GM18502 (cell line): ENCODE measurements at regions not wholly inside any gene's neighbourhood (a gene's known extent, or its start where the extent isn't known, plus 50 kb on each side); places are given as distances from the start of the nearest gene placed in this dataset.

Source experiments
- ATAC-seq: cut with Tn5 transposase; IDR thresholded peaks from one replicate; pipeline ENCODE4 v1.9.1; 2021; ENCODE audit warnings: mild to moderate bottlenecking; ENCODE audit not compliant: unreplicated experiment, poor library complexity

DNA sequence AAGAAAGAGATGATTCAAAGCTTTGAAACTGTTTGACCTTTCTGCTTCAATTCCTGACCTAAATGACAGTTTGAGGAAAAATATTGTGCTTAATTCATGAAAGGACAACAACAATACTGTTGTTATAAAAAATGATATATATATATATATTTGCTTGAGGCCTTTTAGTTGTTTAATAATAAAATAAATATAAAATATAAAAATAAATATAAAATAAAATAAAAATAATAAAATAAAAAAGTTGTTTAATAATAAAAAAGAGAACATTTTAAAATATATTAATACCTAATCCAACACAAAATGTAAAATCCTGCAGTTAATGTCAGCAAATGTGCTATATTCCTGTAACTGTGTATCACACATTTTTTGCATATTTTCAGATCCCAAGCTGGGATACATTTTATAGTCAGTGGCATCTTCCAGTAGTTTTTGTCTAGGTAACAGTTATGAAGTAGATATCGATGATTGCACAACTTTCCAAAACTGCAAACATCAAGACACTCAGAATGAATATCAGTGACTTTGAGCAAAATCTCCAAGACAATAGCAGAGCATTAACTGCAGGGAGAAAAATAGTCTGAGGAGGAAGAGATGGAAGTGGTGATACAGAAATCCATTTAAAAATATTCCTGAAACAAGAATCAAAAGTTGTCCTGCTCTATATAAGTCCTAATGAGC is 375.5 kb upstream of the KLHL1 start:
- no peak for ATAC-seq

DNA sequence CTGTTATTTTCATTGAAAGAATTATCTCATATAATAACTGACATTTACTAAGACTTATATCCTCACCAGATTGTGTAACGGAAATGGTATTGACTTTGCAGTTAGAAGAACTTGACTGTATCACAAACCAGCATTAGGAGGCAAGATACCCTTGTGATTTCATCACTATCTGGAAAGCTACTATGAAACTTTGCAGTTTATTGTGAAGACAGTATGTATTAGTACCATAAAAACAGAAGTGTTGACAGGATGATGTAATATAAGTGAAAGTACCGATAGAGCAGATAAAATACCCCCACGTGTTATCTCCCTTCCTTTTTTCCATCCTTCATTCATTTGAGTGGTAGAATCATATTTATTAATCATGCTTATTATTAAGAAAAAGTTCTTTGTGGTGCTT is 365.7 kb upstream of the KLHL1 start:
- ATAC-seq = no peak

DNA sequence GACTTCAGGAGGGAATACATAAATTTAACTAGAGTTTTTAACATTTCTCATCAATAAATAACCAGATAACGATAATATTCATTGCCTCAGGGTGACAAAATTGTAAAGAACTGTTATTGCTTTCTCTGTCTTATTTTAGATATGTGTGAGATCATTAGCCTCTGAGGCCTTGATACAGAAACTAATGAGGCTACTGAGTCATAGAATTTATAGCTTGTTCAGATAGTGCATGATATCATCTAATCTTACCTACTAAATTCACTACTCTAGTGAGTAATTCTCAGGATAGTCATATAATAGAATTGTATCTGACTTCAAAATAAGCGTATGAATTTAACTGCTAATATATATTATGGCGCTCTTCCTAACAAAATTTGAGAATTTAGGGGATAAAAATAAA is 360.8 kb upstream of the KLHL1 start:
- no peak for ATAC-seq

DNA sequence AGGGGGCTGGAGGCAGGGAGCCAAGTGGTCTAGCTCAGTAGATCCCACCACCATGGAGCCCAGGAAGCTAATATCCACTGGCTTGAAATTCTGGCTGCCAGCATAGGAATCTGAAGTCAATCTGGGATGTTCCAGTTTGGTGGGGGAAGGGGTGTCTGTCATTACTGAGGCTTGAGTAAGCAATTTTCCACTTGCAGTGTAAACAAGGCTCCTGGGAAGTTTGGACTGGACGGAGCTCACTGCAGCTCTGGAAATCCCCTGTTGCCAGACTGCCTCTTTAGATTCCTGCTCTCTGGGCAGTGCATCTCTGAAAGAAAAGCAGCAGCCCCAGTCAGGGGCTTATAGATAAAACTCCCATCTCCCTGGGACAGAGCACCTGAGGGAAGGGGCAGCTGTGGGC is 349.2 kb upstream of the KLHL1 start:
- ATAC-seq = no peak

DNA sequence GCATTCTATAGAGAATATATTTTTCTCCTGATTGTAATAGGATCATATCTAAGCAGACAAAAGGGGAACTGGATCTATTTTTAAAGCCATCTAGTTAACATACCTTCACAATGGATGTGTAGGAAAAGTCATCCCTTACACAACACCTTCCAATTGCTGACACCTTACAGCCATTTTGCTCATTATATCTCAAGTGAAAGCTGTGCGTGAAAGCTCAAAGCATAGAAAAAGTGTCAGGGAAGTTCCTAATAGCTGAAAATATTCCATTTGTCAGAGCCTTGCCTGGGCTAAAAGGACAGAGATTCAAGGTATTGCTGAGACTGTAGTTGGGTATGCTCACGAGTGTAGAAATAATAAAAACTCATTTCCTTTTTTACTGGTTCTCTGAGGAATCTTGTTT is 340.6 kb upstream of the KLHL1 start:
- no peak for ATAC-seq

DNA sequence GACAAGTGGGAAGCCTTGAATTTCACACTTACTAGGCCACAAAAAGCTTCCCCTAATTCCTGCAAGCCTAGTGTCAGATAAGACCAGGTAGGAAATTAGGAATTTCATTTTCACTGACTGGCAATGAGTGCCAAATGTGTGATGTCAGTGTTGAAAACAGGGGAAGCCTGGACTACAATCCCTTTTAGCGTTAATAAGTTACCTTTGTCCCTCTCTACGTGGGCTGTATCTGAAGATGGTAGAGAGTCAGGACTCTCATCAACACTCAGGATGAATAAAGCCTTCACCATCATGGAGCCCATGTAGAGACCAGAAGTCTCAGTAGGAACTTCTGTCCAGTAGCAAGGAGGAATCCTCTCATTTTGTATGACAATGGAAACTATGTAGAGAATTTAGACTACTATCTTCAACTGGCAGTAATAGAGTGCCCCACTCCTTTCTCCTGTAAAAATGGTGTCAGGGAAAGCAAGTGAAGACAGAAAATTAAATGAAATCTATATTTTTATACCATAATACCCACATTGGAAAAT is 324.1 kb upstream of the KLHL1 start:
- no peak for ATAC-seq

DNA sequence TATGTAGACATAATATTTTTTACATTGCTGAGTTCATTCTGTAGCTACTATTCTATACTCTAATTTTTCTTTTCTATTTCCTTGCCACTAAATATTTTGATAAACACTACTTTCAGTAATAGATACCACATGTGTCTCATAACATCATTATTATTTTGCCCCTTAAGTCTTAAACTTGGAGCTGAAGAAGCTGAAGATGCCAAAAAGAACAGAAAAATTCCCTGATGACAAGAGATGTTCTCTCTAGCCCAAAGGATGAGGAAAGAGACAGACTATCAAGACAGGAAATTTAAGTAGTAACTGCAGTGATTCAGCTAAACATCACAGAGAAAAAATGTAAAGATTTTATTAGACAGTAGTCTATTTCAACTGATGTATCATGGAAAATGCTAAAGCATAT is 322.0 kb upstream of the KLHL1 start:
- ATAC-seq = no peak

DNA sequence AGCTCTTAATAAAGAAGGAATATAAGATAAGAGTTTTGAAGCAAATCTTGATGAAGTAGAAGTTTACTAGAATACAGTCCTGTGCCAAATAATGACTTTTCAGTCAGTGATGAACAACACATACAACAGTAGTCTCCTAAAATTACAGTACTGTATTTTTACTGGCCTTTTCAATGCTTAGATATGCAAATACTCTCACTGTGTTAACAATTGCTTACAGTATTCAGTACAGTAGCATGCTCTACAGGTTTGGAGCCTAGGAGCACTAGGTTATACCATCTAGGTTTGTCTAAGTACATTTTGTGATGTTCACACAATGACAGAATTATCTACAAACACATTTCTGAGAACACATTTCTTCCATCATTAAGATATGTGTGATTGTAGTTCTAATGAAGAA is 316.7 kb upstream of the KLHL1 start:
- ATAC-seq = no peak

DNA sequence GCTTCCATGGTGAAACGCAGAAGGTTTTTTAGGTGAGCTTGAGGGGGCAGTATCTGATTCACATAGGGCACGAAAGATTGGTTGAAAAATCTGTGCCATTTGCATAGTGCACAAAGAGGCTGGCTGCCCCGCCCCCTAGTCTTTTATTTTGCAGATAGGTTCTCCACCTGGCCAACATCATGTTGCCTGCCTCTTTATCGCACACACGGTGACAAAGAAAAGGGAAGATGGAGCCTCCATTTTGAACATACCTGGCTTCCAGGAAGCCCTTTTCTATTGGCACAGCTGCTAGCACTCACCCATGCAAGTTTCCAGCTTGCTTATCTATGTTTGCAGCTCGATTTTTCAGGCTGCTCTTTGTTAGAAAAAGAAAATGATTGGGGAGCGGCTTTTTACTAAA is 316.2 kb upstream of the KLHL1 start:
- no peak for ATAC-seq

DNA sequence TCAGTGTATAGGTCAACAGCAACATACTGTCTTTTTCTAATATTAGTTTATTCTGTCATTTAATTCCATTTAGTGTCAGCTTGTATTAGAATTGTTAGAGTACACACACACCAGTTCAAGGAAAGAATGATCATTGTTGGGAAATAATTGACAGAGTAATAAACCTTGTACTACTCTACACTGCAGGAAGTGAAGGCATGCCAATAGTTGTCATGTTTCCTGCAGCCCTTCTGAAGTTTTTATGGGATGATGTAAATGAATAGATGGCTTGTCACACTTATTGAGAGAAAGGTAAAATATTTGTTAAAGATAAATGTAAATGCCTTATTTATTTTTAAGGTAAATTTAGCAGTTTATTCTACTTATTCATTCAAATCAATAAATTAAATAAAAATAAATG is 306.9 kb upstream of the KLHL1 start:
- no peak for ATAC-seq

DNA sequence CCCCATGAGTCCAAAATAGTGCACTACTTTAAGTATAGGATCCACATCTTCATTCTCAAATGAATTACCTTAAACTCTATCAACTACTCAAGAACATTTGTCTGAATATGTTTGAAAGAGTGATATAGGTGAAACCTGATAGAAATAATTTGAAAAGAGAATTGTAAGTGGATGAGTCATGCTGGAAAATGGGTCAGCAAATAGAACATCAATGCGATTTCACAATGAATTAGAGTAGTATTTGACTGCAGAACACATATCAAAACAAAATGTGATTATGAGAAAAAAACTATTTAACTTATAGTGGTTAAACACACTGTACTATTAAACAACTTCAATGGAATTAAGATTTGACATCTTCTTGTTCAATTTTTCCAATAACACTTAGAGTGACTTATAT is 300.6 kb upstream of the KLHL1 start:
- ATAC-seq = no peak

DNA sequence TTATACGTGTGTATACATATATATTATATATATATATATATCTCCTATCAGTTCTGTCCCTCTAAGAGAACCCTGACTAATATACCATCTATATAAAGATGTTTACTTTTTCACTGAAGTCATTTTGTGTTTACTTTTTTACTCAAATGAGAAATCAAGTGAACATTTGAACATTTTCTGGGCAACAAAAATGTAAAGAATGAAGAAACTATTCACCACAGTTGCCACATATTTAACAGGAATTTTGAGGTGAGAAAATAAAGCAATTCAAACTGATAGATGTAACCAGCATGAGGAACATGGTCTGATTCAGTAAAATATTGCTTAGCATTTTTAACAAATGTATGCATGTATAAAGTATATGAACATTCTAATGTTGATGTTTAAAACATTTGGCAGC is 299.2 kb upstream of the KLHL1 start:
- ATAC-seq = no peak

DNA sequence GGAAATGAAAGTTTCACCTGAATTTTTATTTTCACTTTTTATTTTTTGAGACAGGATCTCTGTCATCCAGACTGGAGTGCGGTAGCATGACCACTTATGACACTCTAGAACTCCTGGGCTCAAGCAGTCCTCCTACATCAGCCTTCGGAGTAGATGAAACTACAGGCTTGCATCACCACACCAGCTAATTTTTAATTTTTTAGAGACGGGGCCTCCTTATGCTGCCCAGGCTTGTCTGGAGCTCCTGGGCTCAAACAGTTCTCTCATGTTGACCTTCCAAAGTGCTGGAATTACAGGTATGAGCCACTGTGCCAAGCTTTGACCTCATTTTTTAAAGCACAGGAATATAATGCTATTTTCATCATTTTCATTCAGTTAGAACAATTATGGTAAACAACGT is 297.0 kb upstream of the KLHL1 start:
- no peak for ATAC-seq

DNA sequence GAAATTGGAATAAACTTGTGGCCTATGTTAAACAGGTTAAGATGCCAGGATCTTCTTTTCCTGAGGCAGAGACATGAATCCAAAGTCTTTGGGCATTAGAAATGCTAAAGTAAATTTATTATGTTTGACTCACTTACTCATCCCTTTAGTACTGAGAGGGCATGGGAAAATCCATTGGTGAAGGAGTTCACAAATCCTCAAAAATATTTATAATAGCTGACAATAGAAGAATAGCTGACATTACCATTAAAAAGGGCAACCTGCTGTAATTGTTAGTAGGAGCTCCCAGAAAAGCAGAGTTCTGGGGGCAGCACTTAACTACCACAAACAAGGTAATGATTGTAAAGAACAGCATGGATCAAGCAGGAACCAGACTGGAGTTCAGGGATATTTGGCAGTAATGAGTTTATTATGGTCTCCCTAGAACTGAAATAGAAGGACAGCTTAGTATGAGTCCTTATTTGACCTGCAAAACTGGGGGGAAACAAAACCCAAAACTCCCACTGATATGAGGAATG is 285.8 kb upstream of the KLHL1 start:
- ATAC-seq = no peak

DNA sequence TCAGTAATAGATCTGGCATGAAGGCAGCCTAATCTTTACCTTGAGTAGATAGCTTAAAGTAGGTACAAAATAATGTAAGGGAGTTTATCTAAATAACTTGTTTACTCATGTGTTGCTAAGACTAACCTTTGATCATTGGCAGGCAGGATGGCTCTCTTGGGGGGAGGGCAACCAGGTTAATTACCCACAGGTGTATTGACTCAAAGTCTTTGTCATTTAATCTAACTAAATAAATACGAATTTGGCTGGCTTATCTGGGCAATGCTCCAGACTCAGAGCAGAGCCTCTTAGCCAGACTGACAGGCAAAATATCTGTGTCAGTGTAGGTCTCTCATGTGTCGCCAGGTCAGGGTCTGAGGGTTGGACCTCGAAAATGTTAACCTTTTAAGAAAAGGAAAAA is 283.4 kb upstream of the KLHL1 start:
- no peak for ATAC-seq

DNA sequence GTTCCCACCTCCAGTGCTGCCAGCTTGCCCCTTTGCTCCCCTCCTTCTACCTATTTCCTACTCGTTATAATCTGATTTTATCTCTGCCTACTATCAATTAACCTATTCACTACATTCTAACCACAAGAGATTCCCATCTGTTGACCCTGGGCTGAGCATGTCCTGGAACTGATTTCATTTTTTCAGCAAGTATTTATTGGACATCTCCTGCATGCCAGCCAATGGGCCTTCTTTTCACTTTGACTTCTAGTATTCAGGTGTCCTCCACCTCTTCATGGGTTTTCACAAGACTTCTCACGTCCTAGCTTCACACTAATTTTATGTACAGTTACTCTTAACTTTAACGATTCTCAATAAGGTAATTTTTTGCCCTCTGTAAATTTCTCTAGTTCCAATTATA is 282.7 kb upstream of the KLHL1 start:
- ATAC-seq = no peak

DNA sequence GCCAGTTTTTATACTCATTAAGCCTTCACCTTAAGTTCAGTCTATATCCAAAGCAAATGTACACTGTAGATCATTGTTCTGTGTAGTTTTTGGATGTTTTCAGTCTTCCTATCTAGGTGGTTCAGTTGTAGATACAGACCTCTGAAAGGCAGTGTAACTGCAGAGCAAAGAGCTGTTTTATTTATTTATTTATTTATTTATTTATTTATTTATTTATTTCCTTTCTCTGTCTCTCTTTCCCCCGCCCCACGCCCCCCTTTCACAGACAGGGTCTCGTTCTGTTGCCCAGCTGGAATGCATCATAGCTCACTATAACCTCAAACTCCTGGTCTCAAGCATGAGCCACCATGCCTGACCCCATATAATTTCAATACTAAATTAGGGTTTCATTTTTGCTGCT is 281.8 kb upstream of the KLHL1 start:
- ATAC-seq = no peak

DNA sequence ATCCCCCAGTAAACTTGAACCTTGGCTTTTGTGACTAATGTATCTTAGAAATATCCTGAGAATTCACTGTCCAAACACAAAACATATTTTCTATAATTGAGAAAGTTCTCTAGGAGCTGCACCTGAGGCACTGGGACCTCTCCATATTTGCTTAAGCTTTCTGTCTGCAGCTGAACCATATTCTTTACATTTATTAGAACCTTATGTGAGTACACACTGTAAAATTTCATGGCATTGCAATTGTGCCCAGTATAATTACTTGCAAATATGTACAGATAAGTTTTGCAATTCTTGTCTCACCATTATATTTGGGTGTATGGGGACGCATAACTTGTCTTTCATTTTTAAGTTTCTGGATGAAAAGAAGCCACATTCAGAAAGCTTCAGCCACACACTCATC is 280.7 kb upstream of the KLHL1 start:
- ATAC-seq = no peak

DNA sequence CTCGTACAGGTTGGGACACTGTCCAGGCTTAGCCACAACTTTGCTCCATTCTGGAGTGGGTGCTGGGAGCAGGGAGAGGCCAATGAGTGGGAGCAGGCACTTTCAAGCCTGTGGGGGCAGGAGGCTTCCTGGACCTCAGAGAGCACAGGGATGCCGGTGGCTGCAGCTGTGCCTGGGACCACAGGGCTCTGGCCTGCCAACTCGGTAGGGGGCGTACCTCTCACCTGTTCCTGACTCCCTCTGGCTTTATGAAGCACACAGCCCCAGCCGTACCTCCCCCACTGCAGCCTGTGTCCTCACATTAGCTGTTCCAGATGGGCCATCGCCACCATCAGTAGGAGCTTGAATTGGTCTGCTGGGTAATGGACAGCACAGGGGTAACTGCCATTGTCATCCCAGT is 278.7 kb upstream of the KLHL1 start:
- ATAC-seq = no peak

DNA sequence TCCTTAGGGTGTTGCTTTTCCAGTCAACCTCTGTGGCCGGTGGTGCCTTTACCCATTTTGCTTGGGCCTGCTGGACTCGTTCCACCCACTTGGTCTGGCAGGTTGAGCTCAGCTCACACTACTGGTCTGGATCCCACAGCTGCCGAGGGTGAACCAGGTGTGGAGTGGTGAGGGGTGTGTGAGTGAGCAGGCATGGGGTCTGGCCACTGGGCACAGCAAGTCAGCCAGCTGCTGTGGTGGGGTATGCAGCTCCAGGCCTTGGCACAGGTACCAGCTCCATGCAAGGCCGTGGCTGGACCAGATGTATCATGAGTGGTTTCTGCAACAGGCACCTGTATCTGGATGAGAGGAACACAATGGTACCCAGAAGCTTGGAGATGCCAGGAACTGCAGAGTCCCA is 277.6 kb upstream of the KLHL1 start:
- ATAC-seq = no peak

DNA sequence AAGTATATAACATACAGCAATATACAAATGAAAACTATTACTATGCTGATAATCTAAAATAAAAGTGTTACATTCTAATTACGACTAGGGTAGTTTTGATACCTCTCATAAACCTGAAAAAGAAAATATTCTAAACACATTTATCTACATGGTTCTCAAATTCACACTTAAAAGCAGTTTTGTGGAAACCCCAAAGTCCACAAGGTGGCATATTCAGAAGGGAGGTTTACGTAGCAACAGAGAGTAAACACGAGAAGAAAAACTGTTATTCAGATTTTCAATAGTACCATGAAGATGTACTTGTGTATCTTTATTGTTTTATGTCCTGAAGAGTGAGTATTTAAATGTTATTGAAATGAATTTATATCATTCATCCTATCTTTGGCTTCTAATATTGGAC is 275.9 kb upstream of the KLHL1 start:
- ATAC-seq = no peak

DNA sequence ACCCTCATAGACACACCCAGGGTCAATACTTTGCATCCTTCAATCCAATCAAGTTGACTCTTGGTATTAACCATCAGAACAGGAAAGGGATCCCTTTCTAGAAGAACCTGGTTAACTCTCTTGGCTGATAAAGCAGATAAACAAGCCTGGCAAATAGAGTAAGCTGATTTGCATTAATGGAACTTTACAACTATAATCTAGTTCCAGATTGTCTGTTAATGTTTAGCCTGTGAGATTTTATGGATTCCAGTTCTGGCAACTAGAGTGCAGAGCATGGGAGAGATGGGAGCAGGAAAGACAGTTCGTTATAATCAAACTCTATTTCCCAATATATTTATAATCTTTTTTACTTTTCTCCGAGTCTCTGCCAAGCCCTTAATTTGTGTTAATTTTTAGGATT is 272.6 kb upstream of the KLHL1 start:
- no peak for ATAC-seq

DNA sequence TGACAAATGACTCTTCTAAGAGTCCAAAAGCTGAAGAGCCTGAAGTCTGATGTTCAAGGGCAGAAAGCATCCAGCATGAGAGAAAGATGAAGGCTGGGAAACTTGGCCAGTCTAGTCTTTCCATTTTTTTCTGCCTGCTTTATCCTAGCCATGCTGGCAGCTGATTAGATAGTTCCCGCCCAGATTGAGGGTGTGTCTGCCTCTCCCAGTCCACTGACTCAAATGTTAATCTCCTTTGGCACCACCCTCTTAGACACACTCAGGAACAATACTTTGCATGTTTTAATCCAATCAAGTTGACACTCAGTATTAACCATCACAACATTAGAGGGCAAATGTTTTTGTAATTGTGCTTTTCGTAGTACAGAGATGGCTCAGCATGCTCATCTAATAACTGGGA is 267.5 kb upstream of the KLHL1 start:
- no peak for ATAC-seq
